ENCODE measurements at regions not wholly inside any gene's neighbourhood (a gene's known extent, or its start where the extent isn't known, plus 50 kb on each side); places are given as distances from the start of the nearest gene placed in this dataset.

DNA sequence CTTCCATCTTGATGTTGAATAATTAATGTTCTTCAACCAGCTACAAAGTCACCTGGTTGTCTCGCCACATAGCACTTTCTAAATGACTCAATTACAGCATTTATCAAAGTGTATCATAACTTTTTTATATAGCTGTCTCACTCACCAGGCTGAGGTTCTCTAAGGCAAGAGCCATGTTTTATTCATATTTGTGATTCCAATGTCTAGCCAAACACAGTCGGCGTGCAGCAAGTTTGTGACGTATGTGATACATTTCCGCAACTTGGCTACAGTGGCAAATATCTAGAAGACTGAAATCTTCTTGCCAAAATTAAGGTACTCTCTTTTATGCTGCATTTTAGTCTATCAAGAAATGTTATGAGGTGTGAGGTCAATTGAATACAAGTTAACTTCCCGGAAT is 94.2 kb upstream of the WASF3 start:
- DNase-seq (ENCODE audit: low spot score) = no peak
- no peak overlapping the region for H3K27ac ChIP-seq
- H3K4me1 ChIP-seq (replicated peaks) = no peaks in the 10 kb centered on the region
- intact Hi-C loops (cut with DNase I) = no loop called here
- no peak overlapping the region for H3K4me3 ChIP-seq
- H3K36me3 ChIP-seq = no peaks in the 10 kb centered on the region
- TF ChIP-seq, protein P1, sequence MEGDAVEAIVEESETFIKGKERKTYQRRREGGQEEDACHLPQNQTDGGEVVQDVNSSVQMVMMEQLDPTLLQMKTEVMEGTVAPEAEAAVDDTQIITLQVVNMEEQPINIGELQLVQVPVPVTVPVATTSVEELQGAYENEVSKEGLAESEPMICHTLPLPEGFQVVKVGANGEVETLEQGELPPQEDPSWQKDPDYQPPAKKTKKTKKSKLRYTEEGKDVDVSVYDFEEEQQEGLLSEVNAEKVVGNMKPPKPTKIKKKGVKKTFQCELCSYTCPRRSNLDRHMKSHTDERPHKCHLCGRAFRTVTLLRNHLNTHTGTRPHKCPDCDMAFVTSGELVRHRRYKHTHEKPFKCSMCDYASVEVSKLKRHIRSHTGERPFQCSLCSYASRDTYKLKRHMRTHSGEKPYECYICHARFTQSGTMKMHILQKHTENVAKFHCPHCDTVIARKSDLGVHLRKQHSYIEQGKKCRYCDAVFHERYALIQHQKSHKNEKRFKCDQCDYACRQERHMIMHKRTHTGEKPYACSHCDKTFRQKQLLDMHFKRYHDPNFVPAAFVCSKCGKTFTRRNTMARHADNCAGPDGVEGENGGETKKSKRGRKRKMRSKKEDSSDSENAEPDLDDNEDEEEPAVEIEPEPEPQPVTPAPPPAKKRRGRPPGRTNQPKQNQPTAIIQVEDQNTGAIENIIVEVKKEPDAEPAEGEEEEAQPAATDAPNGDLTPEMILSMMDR (IDR thresholded peaks at IDR 0.05) = no peak
- no peak for TF ChIP-seq POLR2A (IDR thresholded peaks at IDR 0.05)
- no peaks in the 10 kb centered on the region for H3K27me3 ChIP-seq (replicated peaks; ENCODE audit: insufficient read depth)
- WGBS = 95% methylated on average over 6 of the region's 6 CpGs
- H3K9me3 ChIP-seq = no peaks in the 10 kb centered on the region

DNA sequence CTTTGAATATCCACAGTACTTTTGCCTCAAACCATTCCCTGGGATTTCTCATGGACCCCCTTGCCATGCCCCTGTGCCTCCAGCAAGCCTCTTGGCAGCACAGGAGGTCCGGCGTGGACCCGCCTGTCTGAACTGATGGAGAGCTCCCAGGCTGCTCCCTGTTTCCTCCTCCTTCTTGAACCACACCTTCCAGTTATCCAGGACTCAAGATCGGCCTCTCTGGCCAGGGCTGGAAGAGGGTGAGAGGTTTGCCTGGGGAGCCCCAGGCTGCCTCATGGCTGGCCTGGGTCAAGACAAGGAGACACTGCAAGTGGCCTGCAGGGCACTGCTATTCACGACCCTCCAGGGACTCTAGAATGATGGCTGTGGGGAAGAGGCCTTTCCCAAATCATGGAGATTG is 93.6 kb upstream of the WASF3 start:
- no peak overlapping the region for H3K4me3 ChIP-seq
- no peaks in the 10 kb centered on the region for H3K27me3 ChIP-seq (replicated peaks; ENCODE audit: insufficient read depth)
- TF ChIP-seq POLR2A (IDR thresholded peaks at IDR 0.05) (no peak), POLR2AphosphoS5 (IDR thresholded peaks at IDR 0.05) (no peak)
- TF ChIP-seq, protein P1 (IDR thresholded peaks at IDR 0.05) = no peak
- intact Hi-C loops (cut with DNase I) = no loop called here
- H3K27ac ChIP-seq = no peak overlapping the region
- WGBS = 79% methylated on average over 5 of the region's 5 CpGs
- no peaks in the 10 kb centered on the region for H3K36me3 ChIP-seq
- DNase-seq (ENCODE audit: low spot score) = no peak
- H3K4me1 ChIP-seq (replicated peaks) = no peaks in the 10 kb centered on the region
- H3K9me3 ChIP-seq = no peaks in the 10 kb centered on the region

DNA sequence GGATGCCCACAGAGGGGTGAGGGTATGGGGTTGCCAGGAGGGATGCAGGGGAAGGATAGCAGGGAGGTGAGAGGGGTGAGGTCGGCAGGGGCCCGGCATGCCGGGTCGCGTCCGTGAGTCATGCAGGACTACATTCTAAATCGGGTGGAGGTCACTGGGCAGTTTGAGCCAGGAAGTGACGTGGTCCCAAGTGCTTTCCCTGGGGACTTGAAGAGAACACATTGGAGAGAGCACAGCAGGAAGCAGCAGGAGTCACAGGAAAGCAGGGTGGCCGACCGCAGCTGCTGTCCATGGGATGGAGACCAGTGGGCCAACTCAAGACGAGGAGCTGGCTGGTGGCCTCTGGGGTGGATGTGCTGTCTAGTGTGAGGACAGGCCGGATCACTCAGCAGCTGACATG is 92.0 kb upstream of the WASF3 start:
- 89% methylated on average over 12 of the region's 12 CpGs for WGBS
- no peak overlapping the region for H3K27ac ChIP-seq
- H3K4me1 ChIP-seq (replicated peaks) = no peaks in the 10 kb centered on the region
- no peak for DNase-seq (ENCODE audit: low spot score)
- no peaks in the 10 kb centered on the region for H3K27me3 ChIP-seq (replicated peaks; ENCODE audit: insufficient read depth)
- no peaks in the 10 kb centered on the region for H3K36me3 ChIP-seq
- H3K4me3 ChIP-seq = no peak overlapping the region
- TF ChIP-seq, protein P1 (IDR thresholded peaks at IDR 0.05) = no peak
- TF ChIP-seq POLR2AphosphoS5 (IDR thresholded peaks at IDR 0.05) (no peak), POLR2A (IDR thresholded peaks at IDR 0.05) (no peak)
- no peaks in the 10 kb centered on the region for H3K9me3 ChIP-seq
- intact Hi-C loops (cut with DNase I) = no loop called here

DNA sequence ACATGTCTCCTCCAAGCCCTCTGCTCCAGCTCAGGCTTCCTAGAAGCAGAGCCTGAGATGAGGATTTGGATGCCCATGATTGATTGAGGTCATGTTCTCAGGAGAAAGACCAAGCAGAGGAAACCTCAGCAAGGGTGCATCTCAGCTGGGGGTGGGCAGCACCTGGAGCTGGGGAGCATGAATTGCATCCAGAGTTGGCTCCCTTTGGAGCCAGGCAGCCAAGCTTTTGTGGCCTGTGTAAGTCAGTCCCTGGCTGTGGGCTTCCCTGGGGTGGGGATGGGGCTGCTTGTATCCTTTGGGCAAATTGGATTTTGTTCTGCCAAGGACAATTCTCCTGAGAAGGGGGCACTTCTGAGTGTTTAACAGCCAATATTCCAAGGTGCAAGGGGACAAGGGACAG is 91.5 kb upstream of the WASF3 start:
- H3K27ac ChIP-seq = no peak overlapping the region
- no peaks in the 10 kb centered on the region for H3K27me3 ChIP-seq (replicated peaks; ENCODE audit: insufficient read depth)
- intact Hi-C loops (cut with DNase I) = no loop called here
- TF ChIP-seq, protein P1 (IDR thresholded peaks at IDR 0.05) = no peak
- TF ChIP-seq POLR2A (IDR thresholded peaks at IDR 0.05) (no peak), POLR2AphosphoS5 (IDR thresholded peaks at IDR 0.05) (no peak)
- H3K9me3 ChIP-seq = no peaks in the 10 kb centered on the region
- H3K4me1 ChIP-seq (replicated peaks) = no peaks in the 10 kb centered on the region
- no peaks in the 10 kb centered on the region for H3K36me3 ChIP-seq
- no peak overlapping the region for H3K4me3 ChIP-seq
- no peak for DNase-seq (ENCODE audit: low spot score)

DNA sequence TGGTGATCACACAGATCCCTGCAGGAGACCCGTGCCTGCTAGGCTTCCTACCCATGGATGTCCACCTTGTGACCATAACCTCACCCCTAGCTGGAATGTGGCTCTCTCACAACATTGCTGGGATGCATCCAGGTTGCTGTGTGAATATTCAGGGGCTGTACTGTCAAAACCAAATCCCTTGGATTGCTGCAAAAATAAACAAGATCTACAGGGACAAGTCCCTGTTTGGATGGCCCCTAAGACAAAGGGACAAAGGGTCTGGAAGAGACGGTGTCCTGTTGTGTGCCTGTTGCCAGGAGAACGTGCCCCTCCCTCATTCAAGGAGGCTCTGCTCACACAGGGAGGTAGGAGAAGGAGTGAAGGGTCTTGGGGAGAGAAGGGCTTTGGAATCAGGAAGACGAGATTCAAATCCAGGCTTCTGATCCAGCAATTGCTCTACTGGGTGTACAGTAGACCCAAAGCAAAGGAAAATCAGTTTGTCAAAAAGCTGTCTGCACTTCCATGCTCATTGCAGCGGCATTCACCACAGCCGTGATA is 89.2 kb upstream of the WASF3 start:
- H3K36me3 ChIP-seq = no peaks in the 10 kb centered on the region
- TF ChIP-seq POLR2A (IDR thresholded peaks at IDR 0.05) (no peak), POLR2AphosphoS5 (IDR thresholded peaks at IDR 0.05) (no peak)
- TF ChIP-seq, protein P1 (IDR thresholded peaks at IDR 0.05) = no peak
- no peak overlapping the region for H3K4me3 ChIP-seq
- no peaks in the 10 kb centered on the region for H3K4me1 ChIP-seq (replicated peaks)
- no peak for DNase-seq (ENCODE audit: low spot score)
- intact Hi-C loops (cut with DNase I) = no loop called here
- no peak overlapping the region for H3K27ac ChIP-seq
- no peaks in the 10 kb centered on the region for H3K9me3 ChIP-seq
- WGBS = 57% methylated on average over 6 of the region's 6 CpGs
- H3K27me3 ChIP-seq (replicated peaks; ENCODE audit: insufficient read depth) = no peaks in the 10 kb centered on the region
